NCI-H748 (cell line): ENCODE measurements at regions not wholly inside any gene's neighbourhood (a gene's known extent, or its start where the extent isn't known, plus 50 kb on each side); places are given as distances from the start of the nearest gene placed in this dataset.
"Not testable (repeated sequence)": the region's sequence is repeated elsewhere in the genome, so short reads cannot be mapped to it uniquely, and the experiment has no call there.

Experiments used
- DNase-seq: peaks from one replicate; lab custom pipeline; 2025; ENCODE audit not compliant: unreplicated experiment; lab: John Stamatoyannopoulos, UW

DNA sequence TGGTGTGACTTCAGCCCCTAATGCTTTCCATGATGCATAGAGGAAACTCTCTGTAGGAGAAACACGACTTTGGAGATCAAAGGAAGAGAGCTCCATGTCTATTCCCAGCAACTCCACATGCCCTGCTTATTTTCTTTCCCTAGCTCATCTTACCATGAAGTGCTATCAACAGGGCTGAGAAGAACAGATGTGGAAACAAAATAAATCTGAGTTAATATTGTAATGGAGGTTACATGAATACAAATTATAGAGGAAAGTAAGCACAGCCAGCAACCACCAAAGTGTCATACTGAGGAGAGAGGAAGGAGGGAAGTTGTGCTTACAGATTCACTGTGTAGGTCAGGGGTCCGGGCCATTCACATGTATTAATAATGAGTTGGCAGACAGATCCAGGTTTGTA, 157.5 kb downstream of the RFPL4B start:
- no peak for DNase-seq

DNA sequence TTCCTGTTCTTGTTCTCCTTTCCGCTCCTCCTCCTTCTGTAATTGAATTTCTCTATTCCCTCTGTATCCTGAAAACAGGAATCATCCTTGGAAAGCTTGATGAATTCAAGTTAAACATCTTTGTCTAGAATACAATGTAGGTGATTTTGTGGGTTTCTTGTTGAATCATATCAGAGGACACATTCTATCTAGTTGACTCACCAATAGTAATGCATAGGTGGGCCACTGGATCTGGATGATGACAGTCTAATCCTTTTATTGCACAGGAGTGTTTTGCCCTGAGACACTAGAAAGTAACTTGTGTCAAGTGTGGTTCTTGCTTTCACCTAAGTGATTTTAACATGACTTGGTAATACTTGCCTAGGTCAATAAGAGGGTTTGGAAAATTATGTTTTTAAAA, 164.3 kb downstream of the RFPL4B start:
- DNase-seq, result no peak

DNA sequence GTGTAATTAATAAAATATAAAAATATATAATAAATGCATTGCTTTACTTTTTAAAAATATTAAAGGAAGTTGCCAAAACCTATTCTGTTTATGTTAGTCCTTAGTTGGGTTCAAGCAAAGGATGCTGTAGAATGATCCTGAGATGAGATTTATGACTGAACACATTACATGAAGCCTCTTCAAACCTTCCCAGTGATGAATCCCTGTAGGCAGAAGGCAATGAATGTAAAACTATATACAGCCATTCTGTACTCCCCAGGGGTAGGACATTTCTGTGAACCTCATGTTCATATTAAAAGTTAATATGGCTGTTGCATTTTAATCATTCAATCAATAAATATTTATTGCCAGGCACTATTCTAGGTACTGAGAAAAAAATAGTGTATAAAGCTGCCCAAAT, 166.0 kb downstream of the RFPL4B start:
- no peak for DNase-seq

DNA sequence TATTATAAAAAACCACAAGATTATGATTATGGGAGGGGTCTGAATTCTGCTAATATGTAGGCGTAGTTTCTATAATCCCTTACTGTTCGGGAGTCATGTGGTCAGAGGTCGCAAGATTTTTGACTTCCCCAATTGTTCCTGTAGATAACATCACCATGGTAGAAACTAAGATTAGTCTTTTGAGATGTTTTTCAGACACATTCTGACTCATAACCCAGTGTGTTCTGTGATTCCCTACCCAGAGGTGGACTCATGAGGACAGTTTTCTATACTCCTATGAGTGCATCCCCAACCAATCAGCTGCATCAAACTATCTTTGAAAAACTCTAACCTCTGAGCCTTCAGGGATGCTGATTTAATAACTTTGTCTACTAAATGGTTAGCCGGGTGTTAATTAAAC, 175.5 kb downstream of the RFPL4B start:
- DNase-seq, result no peak

- no peak for DNase-seq
Observed at GRCh38 chr6:112524071-112524470, 176.9 kb downstream of the RFPL4B start.

DNA sequence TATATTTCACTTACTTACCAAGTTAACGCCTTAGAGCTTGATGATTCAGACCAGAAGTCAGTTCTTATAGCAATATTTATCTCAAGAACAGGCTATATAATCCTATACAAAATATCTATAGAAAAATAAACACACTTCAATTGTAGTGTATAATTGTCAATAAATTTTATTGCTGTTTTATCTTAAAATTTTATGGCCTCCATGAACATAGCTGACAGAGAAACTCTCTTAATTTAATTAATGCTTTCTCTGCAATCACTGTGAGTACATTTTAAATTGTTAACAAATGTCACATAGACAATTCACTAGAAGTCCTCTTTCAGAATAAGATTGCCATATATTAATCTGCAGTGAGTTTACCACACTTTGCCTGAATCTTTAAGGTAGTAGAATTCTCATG, 178.6 kb downstream of the RFPL4B start:
- no peak for DNase-seq

- no peak for DNase-seq
Observed at GRCh38 chr6:112526594-112526993, 179.5 kb downstream of the RFPL4B start.

DNA sequence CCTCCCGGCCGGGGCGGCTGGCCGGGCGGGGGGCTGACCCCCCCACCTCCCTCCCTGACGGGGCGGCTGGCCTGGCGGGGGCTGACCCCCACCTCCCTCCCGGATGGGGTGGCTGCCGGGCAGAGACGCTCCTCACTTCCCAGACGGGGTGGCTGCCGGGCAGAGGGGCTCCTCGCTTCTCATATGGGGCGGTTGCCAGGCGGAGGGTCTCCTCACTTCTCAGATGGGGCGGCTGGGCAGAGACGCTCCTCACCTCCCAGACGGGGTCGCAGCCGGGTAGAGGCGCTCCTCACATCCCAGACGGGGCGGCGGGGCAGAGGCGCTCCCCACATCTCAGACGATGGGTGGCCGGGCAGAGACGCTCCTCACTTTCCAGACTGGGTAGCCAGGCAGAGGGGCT, 181.2 kb downstream of the RFPL4B start:
- not testable (repeated sequence) for DNase-seq

- no peak for DNase-seq
Observed at GRCh38 chr6:112535816-112536215, 188.7 kb downstream of the RFPL4B start.

- no peak for DNase-seq
Observed at GRCh38 chr6:112539355-112539754, 192.2 kb downstream of the RFPL4B start.

DNA sequence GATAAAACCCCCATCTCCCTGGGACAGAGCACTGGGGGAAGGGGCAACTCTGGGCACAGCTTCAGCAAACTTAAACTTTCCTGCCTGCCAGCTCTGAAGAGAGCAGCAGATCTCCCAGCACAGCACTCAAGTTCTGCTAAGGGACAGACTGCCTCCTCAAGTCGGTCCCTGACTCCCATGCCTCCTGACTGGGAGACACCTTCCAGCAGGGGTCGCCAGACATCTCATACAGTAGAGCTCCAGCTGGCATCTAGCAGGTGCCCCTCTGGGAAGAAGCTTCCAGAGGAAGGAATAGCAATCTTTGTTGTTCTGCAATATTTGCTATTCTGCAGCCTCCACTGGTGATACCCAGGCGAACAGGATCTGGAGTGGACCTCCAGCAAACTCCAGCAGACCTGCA, 194.7 kb downstream of the RFPL4B start:
- not testable (repeated sequence) for DNase-seq

DNA sequence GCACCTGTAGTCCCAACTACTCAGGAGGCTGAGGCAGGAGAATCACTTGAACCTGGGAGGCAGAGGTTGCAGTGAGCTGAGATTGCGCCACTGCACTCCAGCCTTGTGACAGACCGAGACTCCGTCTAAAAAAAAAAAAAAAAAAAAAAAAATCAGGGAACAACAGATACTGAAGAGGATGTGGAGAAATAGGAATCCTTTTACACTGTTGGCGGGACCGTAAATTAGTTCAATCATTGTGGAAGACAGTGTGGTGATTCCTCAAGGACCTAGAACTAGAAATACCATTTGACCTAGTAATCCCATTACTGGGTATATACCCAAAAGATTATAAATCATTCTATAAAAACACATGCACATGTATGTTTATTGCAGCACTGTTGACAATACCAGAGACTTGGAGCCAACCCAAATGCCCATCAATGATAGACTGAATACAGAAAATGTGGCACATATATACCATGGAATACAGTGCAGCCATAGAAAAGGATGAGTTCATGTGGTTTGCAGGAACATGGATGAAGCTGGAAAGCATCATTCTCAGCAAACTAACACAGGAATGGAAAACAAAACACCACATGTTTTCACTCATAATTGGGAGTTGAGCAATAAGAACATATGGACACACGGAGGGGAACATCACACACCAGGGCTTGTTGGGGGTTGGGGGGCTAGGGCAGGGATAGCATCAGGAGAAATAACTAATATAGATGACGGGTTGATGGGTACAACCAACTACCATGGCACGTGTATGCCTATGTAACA, 200.4 kb downstream of the RFPL4B start:
- not testable (repeated sequence) for DNase-seq

DNA sequence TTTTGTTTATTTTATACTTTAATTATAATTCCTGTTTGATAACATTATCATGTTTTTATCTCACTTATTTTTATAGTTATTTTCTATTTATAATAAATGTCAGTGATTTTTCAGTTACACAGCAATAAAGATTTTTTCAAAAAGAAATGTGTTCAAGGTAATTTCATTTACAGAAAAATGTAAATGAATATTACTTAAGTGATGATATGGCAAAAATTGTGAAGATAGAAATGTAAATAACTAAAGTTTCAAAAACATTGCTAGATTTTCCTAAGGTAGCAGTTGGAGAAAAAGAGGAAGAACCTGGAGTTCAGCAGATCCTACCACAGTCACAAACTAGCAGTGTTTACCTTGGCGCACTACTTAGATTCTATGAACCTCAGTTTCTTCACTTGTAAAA, 202.6 kb downstream of the RFPL4B start:
- no peak for DNase-seq

DNA sequence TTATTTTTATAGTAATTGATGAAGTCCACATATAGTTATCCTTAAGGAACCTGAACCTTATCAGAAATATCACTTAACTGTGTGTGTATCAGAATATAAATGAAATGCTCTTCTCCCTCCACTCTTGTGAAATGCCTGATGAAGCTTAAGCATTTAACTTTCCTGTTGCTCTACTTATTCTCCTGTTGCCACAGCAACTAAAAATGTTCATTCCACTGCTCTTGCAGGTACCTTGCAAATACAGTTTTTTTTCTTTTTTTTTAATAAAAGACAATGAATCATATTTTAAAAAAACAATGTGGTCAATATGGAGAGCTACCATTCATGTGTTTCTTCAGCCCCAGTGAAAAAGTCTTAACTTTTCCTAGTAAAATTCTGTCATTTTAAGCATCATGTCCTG, 210.3 kb downstream of the RFPL4B start:
- DNase-seq, result no peak

GRCh38 chr6:112557961-112558360, 210.8 kb downstream of the RFPL4B start:
- no peak for DNase-seq

DNA sequence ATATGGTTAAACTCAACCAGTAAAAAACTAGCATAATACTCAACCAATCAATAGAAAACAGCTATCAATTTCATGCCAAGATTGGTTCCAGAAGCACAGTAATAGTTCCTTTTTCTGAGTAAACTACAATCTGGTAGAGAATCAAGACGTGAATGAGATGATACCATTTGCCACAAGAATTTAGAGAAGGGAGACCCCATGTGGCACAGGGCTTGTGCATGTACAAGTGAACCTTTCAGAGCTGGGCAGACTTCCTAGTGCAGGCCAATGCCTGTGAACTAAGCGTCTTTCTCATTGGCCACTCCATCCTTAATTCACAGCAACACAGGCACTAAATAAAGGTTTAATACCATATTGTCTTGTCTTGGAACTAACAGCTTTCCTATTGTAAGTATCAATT, 213.5 kb downstream of the RFPL4B start:
- DNase-seq, result peak; percentile 29

GRCh38 chr6:112562301-112563231, 215.4 kb downstream of the RFPL4B start:
- DNase-seq, result peak; percentile 16

GRCh38 chr6:112563368-112563767, 216.2 kb downstream of the RFPL4B start:
- no peak for DNase-seq

DNA sequence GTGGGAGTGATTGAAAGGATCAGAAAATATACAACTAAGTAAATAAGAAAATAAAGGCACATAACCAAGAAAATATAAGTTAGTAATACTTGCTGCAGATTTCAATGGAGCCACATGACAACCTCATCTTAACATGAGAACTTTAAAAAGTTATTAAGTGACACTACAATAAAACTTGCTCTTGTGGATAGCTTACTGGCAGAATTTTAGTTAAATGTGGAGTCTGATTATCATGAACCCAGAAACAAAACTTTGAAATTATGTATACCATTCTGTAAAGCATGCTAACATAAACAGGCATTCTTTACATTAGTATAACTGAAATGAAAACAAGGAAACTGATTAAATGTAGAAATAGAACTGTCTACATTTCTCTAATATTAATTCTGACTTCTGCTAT, 220.9 kb downstream of the RFPL4B start:
- DNase-seq, result no peak

DNA sequence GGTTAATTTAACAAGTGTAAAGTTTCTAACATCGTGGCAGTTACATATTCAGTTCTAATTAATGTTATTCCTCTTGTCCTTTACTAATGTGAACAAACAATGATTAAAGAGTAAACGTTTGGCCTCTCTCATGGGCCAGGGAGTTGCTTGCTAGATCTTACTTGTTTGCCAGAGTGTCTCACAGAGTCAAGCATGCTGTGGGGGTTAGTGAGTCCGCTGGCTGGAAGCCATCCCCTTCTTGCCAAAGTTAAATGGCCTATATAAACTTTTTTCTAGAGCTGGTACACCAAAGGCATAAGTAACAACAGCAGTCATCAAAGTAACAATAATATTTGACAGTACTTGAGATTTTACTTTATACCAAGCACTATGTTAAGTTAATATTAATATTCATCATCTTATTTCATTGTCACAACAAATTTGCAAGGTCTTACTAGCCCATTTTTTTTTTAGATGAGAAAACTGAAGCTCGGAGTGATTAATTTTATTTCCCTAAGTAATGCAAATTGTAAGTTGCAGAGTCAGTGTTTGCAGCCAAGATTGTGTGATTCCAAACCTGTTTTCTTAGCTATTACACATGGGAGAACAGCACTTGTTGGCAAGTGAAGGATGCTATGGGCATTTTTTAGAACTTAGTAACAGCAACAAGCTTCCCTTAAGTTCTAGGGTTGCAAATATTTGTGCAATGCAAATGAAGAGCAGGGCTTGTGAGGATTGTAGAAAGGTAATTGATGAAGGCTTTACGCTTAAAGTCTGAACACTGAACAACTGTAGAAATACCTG, 224.5 kb downstream of the RFPL4B start:
- no peak for DNase-seq

GRCh38 chr6:112574190-112574589, 227.1 kb downstream of the RFPL4B start:
- no peak for DNase-seq
